NT2/D1 (cell line): ENCODE measurements at regions not wholly inside any gene's neighbourhood (a gene's known extent, or its start where the extent isn't known, plus 50 kb on each side); places are given as distances from the start of the nearest gene placed in this dataset.

ENCODE experiments used
- DNase-seq: peaks from one replicate; pipeline ENCODE4 v3.0.0-alpha.2; 2011; ENCODE audit warnings: low read depth, low spot score
- H3K27me3 ChIP-seq: 2 replicates; pipeline ENCODE4 v1.6.0; 2011; ENCODE audit warnings: mild to moderate bottlenecking; ENCODE audit not compliant: insufficient read length, insufficient read depth
- H3K36me3 ChIP-seq: 2 replicates; pipeline ENCODE4 v1.6.1; 2011; ENCODE audit warnings: mild to moderate bottlenecking, low read length, mixed read lengths; ENCODE audit not compliant: insufficient read depth, insufficient read length
- H3K4me1 ChIP-seq: 2 replicates; pipeline ENCODE4 v1.5.1; 2011; ENCODE audit not compliant: insufficient read depth, insufficient read length
- H3K4me3 ChIP-seq: 2 replicates; pipeline ENCODE4 v1.5.1; 2011; ENCODE audit warnings: low read depth; ENCODE audit not compliant: insufficient read length
- H3K9ac ChIP-seq: 2 replicates; pipeline ENCODE4 v1.6.0; 2011; ENCODE audit warnings: low read depth; ENCODE audit not compliant: insufficient read length
- H3K9me3 ChIP-seq: 2 replicates; pipeline ENCODE4 v1.5.1; 2011; ENCODE audit warnings: mild to moderate bottlenecking, low read length; ENCODE audit not compliant: insufficient read depth
- SUZ12 ChIP-seq: IDR thresholded peaks from 2 replicates; pipeline ENCODE4 v1.6.1; 2011; ENCODE audit not compliant: insufficient read length, insufficient read depth; ENCODE audit errors: extremely low read depth
- YY1 ChIP-seq: IDR thresholded peaks from 2 replicates; pipeline ENCODE4 v1.6.1; 2011; ENCODE audit not compliant: insufficient read length, insufficient read depth
- ZNF274 ChIP-seq: IDR thresholded peaks from 2 replicates; pipeline ENCODE4 v1.6.1; 2011; ENCODE audit warnings: mild to moderate bottlenecking, low read depth, low read length

DNA sequence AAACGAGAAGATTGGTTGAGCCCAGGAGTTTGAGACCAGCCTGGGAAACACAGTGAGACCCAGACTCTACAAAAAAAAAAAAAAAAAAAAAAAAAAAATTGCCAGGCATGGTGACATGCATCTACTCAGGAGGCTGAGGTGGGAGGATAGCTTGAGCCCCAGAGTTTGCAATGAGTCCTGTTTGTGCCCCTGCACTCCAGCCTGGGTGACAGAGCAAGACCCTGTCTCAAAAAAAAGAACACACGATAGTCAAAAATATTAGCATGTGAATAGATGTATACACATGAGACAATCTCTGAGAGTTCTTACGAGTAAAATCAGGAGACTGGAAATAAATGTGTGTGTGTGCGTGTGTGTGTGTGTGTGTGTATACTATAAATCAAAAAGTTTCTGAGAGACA is 966.3 kb downstream of the FSTL5 start:
- H3K36me3 ChIP-seq, result no peaks in the 10 kb centered on the region
- H3K9me3 ChIP-seq, result no peaks in the 10 kb centered on the region
- H3K27me3 ChIP-seq, result no peaks in the 10 kb centered on the region
- no peak for DNase-seq
- TF ChIP-seq ZNF274, result no peak
- no peak for TF ChIP-seq YY1
- TF ChIP-seq SUZ12, result no peak
- H3K4me3 ChIP-seq, result no peak overlapping the region
- no peak overlapping the region for H3K9ac ChIP-seq
- H3K4me1 ChIP-seq, result no peaks in the 10 kb centered on the region

DNA sequence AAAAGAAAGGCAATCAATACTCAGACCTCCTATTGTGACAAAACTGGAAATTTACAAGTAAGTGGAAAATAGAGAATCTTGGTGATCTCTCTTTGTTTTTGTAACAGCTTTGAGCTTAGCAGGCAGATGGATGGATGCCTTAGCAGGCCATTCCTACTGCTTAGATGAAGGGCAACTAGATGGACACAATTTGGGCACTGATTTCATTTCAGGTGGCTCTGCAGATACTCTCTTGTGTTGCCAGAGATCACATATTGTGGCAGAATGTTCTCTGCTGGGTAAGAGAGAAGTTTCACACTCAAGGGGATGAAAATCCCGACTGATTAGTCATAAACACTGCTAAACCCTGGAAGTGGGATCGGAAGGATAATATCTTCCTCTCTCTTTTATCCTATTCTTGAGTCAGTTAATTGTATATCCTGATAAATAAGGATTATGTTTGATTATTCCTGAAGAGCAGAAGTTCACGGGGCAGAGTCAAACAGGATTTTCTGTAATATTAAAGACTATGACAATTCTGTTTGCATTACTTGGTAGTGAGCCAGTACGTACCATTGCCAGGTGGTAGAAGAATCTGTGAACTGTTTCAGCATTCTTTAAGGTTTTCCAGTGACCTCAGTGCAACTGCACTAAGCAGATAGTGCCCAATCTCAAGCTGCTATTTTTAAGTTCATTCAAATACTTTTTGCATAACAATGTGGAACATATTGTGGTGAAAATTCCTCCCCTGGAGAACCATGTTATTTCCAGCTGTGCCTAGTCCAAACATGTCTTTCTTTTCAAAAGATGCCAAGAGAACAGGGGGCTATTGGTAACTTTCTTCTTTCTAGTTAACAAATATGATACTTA is 974.3 kb downstream of the FSTL5 start:
- H3K9me3 ChIP-seq, result no peaks in the 10 kb centered on the region
- no peak for DNase-seq
- TF ChIP-seq ZNF274, result no peak
- TF ChIP-seq SUZ12, result no peak
- no peak for TF ChIP-seq YY1

DNA sequence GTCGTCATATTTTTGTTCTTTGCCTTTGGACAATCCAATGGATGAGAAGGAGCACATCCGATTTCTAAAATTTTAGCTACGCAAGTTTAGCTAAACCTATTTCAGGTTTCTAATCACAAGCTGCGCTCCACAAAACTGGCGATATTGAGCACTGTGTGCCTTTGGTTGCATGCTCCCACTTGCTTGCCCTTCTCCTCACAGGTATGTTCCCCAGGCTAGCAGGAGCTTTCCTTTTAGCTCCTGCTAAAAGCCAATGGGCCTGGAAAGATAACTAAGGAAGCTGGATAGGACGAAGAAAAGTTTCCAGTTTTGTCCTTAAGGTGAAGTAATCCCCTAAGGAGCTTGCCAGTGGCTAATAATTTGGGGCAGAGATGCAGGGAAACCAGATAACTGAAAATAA is 975.2 kb downstream of the FSTL5 start:
- no peak overlapping the region for H3K4me3 ChIP-seq
- TF ChIP-seq YY1 (no peak), SUZ12 (no peak), ZNF274 (no peak)
- no peak overlapping the region for H3K9ac ChIP-seq
- DNase-seq, result no peak
- H3K27me3 ChIP-seq, result no peaks in the 10 kb centered on the region
- no peaks in the 10 kb centered on the region for H3K4me1 ChIP-seq
- H3K9me3 ChIP-seq, result no peaks in the 10 kb centered on the region
- no peaks in the 10 kb centered on the region for H3K36me3 ChIP-seq

More for the DNA sequence above, 974.3 kb downstream of the FSTL5 start:
- Histone ChIP-seq H3K4me1 (no peaks in the 10 kb centered on the region), H3K36me3 (no peaks in the 10 kb centered on the region), H3K4me3 (no peak overlapping the region), H3K9ac (no peak overlapping the region), H3K27me3 (no peaks in the 10 kb centered on the region)

DNA sequence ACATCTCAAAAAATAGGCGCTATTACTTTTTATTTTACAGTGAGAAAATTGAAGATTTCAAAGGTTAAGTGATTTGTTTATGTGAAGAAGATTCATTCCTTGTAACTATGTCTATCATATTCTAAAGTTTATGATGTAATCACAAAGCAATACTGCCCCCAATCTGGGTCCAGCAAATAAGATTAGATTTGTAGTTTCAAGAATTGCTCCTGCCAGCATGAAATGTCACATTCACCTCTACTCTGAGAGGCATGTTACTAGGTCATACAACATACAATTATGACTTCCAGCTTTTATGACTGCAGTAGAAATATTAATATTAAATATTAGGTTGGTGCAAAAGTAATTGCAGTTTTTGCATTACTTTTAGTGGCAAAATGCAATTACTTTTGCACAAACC is 976.2 kb downstream of the FSTL5 start:
- Histone ChIP-seq H3K9me3 (no peaks in the 10 kb centered on the region), H3K4me3 (no peak overlapping the region), H3K9ac (no peak overlapping the region), H3K27me3 (no peaks in the 10 kb centered on the region), H3K36me3 (no peaks in the 10 kb centered on the region), H3K4me1 (no peaks in the 10 kb centered on the region)
- no peak for TF ChIP-seq YY1
- no peak for TF ChIP-seq SUZ12
- no peak for TF ChIP-seq ZNF274
- DNase-seq, result no peak

DNA sequence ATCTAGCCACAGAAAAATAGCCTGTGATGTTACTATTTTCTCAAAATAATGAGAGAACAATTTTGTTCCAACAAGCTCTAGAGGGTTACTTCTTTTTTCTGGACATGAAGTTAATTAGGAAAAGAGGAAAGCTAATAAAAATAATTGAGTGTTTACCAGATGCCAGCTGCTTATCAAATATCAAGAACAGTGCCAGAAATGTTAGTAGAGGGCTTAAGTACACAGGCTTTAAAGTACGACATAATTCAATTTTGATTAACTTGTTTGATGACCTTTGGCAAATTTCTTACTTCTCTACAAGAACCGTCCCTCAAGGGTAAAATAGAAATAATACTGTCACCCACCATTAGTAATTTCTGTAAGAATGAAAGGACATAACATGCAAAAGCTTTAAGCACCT is 977.0 kb downstream of the FSTL5 start:
- no peaks in the 10 kb centered on the region for H3K36me3 ChIP-seq
- H3K9ac ChIP-seq, result no peak overlapping the region
- TF ChIP-seq ZNF274, result no peak
- TF ChIP-seq YY1, result no peak
- TF ChIP-seq SUZ12, result no peak
- no peak for DNase-seq
- H3K4me3 ChIP-seq, result no peak overlapping the region
- H3K9me3 ChIP-seq, result no peaks in the 10 kb centered on the region
- H3K27me3 ChIP-seq, result no peaks in the 10 kb centered on the region
- no peaks in the 10 kb centered on the region for H3K4me1 ChIP-seq

DNA sequence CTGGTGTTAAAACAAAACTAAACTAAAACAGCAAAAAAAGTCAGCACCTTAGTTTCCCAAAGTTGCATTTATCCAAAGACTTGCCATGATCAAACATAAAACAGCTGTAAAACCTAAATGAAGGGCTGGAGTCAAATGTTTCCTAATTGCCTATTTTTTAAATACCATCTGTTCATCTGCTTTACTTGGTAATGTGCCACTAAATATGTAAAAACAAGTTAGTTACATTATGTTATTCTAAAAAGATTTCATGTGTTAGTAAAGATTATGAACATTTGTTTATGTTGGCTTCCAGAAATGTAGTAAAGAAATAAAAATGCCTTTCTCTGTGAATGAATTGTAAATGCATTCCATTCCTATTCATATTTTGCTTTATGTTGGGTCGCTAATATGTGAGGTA is 977.8 kb downstream of the FSTL5 start:
- no peaks in the 10 kb centered on the region for H3K9me3 ChIP-seq
- H3K9ac ChIP-seq, result no peak overlapping the region
- H3K4me3 ChIP-seq, result no peak overlapping the region
- no peaks in the 10 kb centered on the region for H3K36me3 ChIP-seq
- no peak for TF ChIP-seq YY1
- no peak for TF ChIP-seq ZNF274
- no peak for TF ChIP-seq SUZ12
- DNase-seq, result no peak
- no peaks in the 10 kb centered on the region for H3K27me3 ChIP-seq
- H3K4me1 ChIP-seq, result no peaks in the 10 kb centered on the region

DNA sequence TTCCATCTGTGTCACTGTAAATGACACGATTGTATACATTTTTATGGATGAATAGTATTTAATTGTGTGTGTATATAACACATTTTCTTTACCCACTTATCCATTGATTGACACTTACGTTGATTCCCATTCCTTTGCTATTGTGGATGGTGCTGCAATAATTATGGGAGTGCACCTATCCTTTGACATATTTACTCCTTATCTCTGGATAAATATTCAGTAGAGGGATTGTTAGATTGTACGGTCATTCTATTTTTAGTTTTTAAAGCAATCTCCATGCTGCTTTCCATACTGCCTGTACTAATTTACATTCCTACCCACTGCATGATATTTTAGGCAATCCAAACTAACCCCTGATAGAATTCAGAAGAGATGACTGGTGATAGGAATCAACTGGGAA is 980.1 kb downstream of the FSTL5 start:
- H3K9me3 ChIP-seq, result no peaks in the 10 kb centered on the region
- no peaks in the 10 kb centered on the region for H3K36me3 ChIP-seq
- no peaks in the 10 kb centered on the region for H3K27me3 ChIP-seq
- no peak for DNase-seq
- no peak overlapping the region for H3K9ac ChIP-seq
- TF ChIP-seq YY1 (no peak), SUZ12 (no peak), ZNF274 (no peak)
- H3K4me3 ChIP-seq, result no peak overlapping the region
- no peaks in the 10 kb centered on the region for H3K4me1 ChIP-seq
